Left ventricle myocardium inferior (tissue), 1 donor: ENCODE measurements at regions not wholly inside any gene's neighbourhood (a gene's known extent, or its start where the extent isn't known, plus 50 kb on each side); places are given as distances from the start of the nearest gene placed in this dataset.

ENCODE experiments used
- DNase-seq: peaks from one replicate; pipeline ENCODE4 v3.0.0-alpha.2; 2020
- H3K27ac ChIP-seq: fragments of 200-600 bp; replicated peaks from 2 replicates; pipeline ENCODE4 v1.8.0; 2021
- H3K27me3 ChIP-seq: fragments of 200-600 bp; 2 replicates; pipeline ENCODE4 v1.8.0; 2021; ENCODE audit warnings: low read depth
- H3K36me3 ChIP-seq: fragments of 200-600 bp; 2 replicates; pipeline ENCODE4 v1.8.0; 2021
- H3K4me1 ChIP-seq: fragments of 200-600 bp; 2 replicates; pipeline ENCODE4 v1.8.0; 2021
- H3K4me3 ChIP-seq: fragments of 200-600 bp; 2 replicates; pipeline ENCODE4 v1.8.0; 2021; ENCODE audit warnings: mild to moderate bottlenecking, moderate library complexity
- H3K9me3 ChIP-seq: fragments of 200-600 bp; replicated peaks from 2 replicates; pipeline ENCODE4 v1.8.0; 2021
- CTCF ChIP-seq: fragments of 200-600 bp; IDR thresholded peaks from 2 replicates; pipeline ENCODE4 v1.8.0; 2021; ENCODE audit warnings: antibody characterized with exemption, mild to moderate bottlenecking, borderline replicate concordance
- intact Hi-C: fragments of 100-400 bp; cut with micrococcal nuclease; formaldehyde crosslinking; loops from one replicate; pipeline ENCODE4 v1.11.0; 2022
- donor health status: DM: no; HTN: yes; CAD: no; lungs with severe emphysema.

GRCh38 chr5:107803728-107804127, 133.0 kb upstream of the EFNA5 start:
- DNase-seq: no peak
- Histone ChIP-seq H3K4me3 (no peak overlapping the region), H3K9me3 (no peaks in the 10 kb centered on the region), H3K27me3 (no peaks in the 10 kb centered on the region), H3K4me1 (no peaks in the 10 kb centered on the region), H3K36me3 (no peaks in the 10 kb centered on the region), H3K27ac (no peak overlapping the region)
- intact Hi-C loops: no loop called here
- TF ChIP-seq CTCF: no peak

- Histone ChIP-seq H3K36me3 (no peaks in the 10 kb centered on the region), H3K27me3 (no peaks in the 10 kb centered on the region), H3K4me3 (no peak overlapping the region), H3K9me3 (no peaks in the 10 kb centered on the region), H3K4me1 (no peaks in the 10 kb centered on the region), H3K27ac (no peak overlapping the region)
- intact Hi-C loops: no loop called here
- no peak for DNase-seq
- TF ChIP-seq CTCF: no peak
Measured at GRCh38 chr5:107801061-107801460, 130.3 kb upstream of the EFNA5 start.

GRCh38 chr5:107799306-107799705, 128.6 kb upstream of the EFNA5 start:
- no peak overlapping the region for H3K27ac ChIP-seq
- no peaks in the 10 kb centered on the region for H3K9me3 ChIP-seq
- H3K36me3 ChIP-seq: no peaks in the 10 kb centered on the region
- intact Hi-C loops: no loop called here
- DNase-seq: no peak
- no peaks in the 10 kb centered on the region for H3K4me1 ChIP-seq
- no peaks in the 10 kb centered on the region for H3K27me3 ChIP-seq
- TF ChIP-seq CTCF: no peak
- no peak overlapping the region for H3K4me3 ChIP-seq

GRCh38 chr5:107796797-107797196, 126.1 kb upstream of the EFNA5 start:
- intact Hi-C loops: no loop called here
- no peak for DNase-seq
- no peak for TF ChIP-seq CTCF
- Histone ChIP-seq H3K9me3 (no peaks in the 10 kb centered on the region), H3K36me3 (no peaks in the 10 kb centered on the region), H3K4me3 (no peak overlapping the region), H3K4me1 (no peaks in the 10 kb centered on the region), H3K27ac (no peak overlapping the region), H3K27me3 (no peaks in the 10 kb centered on the region)

GRCh38 chr5:107794741-107795140, 124.0 kb upstream of the EFNA5 start:
- Histone ChIP-seq H3K36me3 (no peaks in the 10 kb centered on the region), H3K27ac (no peak overlapping the region), H3K27me3 (no peaks in the 10 kb centered on the region), H3K9me3 (no peaks in the 10 kb centered on the region), H3K4me3 (no peak overlapping the region), H3K4me1 (no peaks in the 10 kb centered on the region)
- intact Hi-C loops: no loop called here
- TF ChIP-seq CTCF: no peak
- DNase-seq: no peak

- H3K4me1 ChIP-seq: no peaks in the 10 kb centered on the region
- no peak overlapping the region for H3K4me3 ChIP-seq
- no peak overlapping the region for H3K27ac ChIP-seq
- no peaks in the 10 kb centered on the region for H3K27me3 ChIP-seq
- no peak for TF ChIP-seq CTCF
- intact Hi-C loops: no loop called here
- no peak for DNase-seq
- no peaks in the 10 kb centered on the region for H3K36me3 ChIP-seq
- H3K9me3 ChIP-seq: no peaks in the 10 kb centered on the region
Measured at GRCh38 chr5:107792940-107793339, 122.2 kb upstream of the EFNA5 start.
